ENCODE measurements at regions not wholly inside any gene's neighbourhood (a gene's known extent, or its start where the extent isn't known, plus 50 kb on each side); places are given as distances from the start of the nearest gene placed in this dataset.
"Not testable (repeated sequence)": the region's sequence is repeated elsewhere in the genome, so short reads cannot be mapped to it uniquely, and the experiment has no call there.

DNA sequence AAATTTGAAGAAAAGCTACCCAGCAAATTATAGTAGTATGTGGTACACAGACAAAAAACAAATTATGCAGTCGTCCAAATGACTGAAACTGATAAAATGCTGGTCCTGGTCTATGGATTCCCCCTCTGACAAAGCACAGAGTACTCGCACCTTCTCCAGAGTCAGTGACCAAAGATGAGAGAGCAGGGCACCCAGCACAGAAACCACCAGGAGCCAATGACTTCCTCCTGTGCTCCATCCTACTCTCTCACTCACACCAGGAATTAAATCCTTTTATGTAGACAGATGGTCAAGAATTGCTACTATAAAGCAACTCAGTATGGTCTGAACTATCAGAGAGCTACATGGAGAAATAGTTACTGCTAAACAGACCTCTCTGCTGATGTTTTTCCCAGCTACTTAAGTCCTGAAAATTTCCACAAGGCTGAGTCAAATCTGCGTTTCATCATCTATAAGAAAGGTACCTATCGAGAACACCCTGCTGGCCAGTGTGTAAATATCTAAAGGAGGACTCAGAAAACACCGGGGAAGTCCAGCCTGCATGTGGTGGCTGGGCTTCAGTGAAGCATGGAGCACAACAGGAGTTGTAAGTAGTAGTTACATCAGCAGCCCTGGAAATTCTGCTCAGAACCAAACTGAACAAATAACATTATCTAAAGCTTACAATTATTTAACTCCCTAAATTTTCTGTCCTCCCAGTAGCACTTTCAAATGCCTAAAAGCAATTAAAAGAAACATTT lies 84.5 kb upstream of the FBXO28 start:
- not testable (repeated sequence) for DNase-seq (ENCODE audit: low spot score)

DNA sequence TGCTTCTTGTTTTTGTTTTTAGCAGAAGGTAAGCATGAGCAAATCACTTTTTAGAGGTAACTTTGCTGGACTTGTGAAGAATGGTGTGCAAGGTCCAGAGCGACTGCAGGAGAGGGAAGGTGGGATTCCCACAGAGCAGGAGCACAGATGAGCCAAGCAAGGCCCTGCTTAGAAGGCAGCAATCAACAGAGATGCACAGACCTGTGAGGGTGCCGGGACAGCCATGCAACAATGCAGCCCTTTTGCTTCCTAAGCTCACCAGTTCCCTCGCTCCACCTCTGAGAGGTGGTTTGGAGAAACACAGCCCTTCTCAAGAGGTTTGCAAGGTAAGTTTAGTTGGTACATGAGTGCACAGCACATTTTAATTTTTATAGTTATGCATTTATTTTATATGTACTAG lies 85.1 kb upstream of the FBXO28 start:
- DNase-seq (ENCODE audit: low spot score) = not testable (repeated sequence)

DNA sequence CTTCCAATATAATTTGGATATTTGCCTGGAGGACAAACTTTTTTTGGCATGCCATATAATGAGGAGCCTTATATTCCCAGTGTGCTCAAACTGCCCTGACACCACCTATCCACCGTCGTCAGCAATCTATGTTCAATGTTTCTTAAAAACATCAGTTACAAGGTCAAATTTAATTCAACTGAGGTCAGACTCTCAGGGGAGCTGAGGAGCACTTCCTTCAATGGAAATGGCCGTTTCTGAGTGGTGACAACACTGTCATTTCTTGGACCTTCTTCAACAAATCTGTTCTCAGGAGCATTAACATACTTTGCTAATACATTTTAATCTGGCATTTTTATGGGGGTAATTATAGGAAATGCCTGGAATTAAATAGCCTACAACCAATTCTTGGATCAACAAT lies 90.8 kb upstream of the FBXO28 start:
- not testable (repeated sequence) for DNase-seq (ENCODE audit: low spot score)

DNA sequence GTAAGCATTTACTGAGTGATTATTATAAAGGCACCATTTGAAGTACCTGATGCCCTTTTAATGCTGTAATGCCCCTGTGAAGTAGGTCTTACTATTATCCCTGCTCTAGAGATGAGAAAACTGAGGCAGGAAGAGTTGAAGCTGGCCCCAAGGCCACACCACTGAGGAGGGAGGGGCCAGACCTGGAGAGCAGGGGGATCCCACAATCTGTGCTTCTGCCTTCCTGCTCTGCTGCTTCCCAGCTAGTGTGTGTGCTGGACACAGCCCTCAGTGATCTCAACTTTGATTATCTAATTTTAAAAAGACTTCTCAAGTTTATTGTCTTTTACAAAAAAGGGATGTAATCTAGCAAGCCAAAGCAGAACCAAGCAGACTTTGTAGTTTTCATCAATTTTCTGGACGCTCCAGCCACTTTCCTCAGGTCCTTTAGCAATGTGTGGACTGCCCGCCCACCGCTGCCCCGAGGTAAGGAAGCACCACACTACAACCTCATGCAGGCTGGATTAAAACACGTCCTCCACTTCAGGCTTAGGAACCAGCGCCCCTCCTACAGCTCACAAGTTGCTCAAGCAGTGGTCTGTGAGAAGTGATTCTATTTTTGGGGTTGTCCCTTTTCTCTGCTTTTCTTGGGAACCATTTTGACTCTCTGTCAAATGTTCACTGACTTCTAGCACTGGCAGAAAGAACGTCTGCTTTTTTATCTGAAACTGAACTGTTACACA lies 91.5 kb upstream of the FBXO28 start:
- not testable (repeated sequence) for DNase-seq (ENCODE audit: low spot score)

DNA sequence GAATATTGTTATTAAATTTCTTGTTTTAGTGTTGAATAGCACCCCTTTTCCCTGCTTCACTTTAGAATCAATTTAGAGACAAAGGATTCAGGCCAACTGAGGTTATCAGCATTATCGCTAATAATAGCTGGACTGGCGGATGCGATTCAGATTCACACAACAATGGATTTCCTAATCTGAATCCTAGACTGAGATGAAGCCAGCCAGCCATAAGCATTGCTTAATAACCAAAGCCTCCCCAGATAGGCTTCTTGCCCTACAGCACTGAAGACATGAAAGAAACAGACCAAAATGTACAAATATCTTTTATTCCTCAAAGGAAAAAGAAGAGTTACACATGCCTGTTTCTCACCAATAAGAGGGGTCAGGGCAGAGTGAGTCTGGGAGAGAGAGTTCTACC lies 94.0 kb upstream of the FBXO28 start:
- DNase-seq (ENCODE audit: low spot score) = not testable (repeated sequence)

DNA sequence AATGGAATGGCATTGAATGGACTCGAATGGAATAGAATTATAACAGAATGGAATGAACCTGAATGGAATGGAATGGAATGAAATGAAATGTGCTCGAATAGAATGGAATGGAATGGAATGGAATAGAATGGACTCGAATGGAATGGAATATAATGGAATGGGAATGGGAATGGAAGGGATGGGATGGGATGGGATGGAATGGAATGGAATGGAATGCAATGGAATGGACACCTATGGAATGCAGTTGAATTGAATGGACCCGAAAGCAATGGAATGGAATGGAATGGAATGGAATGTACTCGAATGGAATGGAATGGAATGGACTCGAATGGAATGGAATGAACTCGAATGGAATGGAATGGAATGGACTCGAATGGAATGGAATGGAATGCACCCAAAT lies 98.1 kb upstream of the FBXO28 start:
- not testable (repeated sequence) for DNase-seq (ENCODE audit: low spot score)

DNA sequence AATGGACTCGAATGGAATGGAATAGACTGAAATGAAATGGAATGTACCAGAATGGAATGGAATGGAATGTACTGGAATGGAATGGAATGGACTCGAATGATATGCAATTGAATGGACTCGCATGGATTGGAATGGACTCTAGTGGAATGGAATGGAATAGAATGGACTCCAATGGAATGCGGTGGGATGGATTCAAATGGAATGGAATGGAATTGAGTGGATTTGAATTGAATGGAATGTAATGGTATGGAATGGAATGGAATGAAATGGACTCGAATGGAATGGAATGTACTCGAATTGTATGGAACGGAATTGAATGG lies 99.6 kb upstream of the FBXO28 start:
- no peak for DNase-seq (ENCODE audit: low spot score)

DNA sequence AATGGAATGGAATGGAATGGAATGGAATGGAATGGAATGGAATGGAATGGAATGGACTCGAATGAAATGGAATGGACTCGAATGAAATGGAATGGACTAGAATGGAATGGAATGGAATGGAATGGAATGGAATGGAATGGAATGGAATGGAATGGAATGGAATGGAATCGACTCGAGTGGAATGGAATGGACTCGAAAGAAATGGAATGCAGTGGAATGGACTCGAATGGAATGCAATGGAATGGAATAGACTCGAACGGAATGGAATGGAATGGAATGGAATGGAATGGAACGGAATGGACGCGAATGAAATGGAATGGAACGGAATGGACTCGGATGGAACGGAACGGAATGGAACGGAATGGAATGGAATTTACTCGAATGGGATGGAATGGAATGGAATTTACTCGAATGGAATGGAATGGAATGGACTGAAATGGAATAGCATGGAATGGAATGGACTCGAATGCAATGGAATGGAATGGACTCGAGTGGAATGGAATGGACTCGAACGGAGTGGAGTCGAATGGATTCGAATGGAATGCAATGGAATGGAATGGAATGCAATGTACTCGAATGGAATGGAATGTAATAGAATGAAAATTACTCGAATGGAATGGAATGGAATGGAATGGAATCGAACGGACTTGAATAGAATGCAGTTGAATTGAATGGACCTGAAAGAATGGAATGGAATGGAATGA lies 100.1 kb upstream of the FBXO28 start:
- DNase-seq (ENCODE audit: low spot score) = not testable (repeated sequence)

DNA sequence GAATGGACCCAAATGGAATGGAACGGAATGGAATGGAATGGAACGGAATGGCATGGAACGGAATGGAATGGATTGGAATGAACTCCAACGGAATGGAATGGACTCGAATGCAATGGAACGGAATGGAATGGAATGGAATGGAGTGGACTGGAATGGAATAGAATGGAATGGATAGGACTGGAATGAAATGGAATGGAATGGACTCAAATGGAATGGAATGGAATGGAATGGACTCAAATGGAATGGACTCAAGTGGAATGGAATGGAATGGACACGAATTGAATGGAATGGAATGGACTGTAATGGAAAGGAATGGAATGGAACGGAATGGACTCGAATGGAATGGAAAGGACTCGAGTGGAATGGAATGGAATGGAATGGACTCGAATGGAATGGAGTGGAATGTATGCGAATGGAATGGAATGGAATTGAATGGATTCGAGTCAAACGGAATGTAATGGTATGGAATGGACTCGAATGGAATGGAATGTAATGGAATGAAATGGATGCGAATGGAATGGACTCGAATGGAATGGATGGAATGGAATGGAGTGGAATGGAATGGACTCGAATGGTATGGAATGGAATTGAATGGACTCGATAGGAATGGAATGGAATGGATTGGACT lies 101.0 kb upstream of the FBXO28 start:
- DNase-seq (ENCODE audit: low spot score) = not testable (repeated sequence)

DNA sequence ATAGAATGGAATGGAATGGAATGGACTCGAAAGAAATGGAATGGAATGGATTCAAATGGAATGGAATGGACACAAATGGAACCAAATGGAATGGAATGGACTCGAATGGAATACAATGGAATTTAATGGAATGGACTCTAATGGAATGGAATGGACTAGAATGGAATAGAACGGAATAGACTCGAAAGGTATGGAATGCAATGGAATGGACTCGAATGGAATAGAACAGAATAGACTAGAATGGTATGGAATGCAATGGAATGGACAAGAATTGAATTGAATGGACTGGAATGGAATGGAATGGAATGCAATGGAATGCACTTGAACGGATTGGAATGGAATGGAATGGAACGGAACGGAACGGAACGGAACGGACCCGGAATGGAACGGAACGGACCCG lies 101.7 kb upstream of the FBXO28 start:
- not testable (repeated sequence) for DNase-seq (ENCODE audit: low spot score)

DNA sequence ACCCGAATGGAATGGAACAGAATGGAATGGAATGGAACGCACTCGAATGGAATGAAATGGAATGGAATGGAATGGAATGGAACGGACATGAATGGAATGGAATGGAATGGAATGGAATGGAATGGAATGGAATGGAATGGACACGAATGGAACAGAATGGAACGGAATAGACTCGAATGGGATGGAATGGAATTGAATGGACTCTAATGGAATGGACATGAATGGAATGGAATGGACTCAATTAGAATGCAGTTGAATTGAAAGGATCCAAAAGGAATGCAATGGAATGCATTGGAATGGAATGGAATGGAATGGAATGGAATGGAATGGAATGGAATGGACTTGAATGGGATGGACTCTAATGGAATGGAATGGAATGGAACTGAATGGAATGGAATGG lies 102.2 kb upstream of the FBXO28 start:
- not testable (repeated sequence) for DNase-seq (ENCODE audit: low spot score)

DNA sequence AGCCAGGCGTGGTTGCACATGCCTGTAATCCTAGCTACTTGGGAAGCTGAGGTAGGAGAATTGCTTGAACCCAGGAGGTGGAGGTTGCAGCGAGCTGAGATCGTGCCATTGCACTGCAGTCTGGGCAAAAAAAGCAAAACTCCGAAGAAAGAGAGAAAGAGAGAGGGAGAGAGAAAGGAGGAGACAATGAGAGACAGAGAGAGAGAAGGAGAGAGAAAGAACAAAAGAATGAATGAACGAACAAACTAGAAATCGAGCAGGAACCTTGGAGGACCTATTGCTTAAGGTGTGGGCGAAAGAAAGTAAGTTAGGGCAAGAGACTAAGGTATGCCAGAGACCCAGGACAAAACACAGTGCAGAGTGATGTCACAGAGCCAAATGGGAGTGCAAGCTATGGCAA lies 102.8 kb upstream of the FBXO28 start:
- DNase-seq (ENCODE audit: low spot score) = not testable (repeated sequence)

DNA sequence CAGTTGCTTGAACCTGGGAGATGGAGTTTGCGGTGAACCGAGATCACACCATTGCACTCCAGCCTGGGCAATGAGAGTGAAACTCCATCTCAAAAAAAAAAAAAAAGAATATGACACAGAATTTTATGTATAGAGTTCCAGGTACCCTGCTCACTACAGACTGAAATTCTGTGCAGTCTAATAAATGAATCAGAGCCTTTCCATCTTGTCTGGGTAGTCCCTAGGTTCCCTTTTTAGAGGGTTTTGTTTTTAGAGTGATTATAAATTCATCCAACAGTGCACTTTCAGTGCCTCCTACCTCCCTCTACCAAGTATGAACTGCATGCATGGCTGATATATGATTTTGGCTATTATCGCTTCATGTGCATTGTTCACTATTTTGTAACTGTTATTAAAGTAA lies 107.9 kb upstream of the FBXO28 start:
- not testable (repeated sequence) for DNase-seq (ENCODE audit: low spot score)

DNA sequence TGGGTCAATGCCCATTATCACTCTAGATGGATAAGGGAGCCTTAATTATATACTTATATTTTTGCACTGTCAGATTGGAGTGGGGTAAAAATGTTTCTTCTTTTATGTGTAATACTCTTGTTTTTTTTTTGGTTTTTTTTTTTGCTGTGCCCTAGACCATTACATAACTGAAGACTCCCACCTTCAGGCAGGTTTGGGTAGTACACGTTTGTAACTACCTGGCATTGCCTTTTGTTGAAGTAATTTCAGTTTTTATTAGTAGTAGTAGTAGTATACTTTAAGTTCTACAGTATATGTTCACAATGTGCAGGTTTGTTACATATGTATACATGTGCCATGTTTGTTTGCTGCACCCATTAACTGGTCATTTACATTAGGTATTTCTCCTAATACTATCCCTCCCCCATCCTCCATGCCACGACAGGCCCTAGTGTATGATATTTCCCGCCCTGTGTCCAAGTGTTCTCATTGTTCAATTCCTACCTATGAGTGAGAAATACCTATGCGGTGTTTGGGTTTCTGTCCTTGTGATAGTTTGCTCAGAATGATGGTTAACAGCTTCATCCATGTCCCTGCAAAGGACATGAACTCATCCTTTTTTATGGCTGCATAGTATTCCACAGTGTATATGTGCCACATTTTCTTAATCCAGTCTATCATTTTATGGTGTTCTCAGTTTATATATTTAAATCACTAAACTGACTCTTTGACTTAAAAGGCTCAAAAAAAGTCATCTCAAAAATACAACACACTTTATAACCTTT lies 109.2 kb upstream of the FBXO28 start:
- not testable (repeated sequence) for DNase-seq (ENCODE audit: low spot score)

DNA sequence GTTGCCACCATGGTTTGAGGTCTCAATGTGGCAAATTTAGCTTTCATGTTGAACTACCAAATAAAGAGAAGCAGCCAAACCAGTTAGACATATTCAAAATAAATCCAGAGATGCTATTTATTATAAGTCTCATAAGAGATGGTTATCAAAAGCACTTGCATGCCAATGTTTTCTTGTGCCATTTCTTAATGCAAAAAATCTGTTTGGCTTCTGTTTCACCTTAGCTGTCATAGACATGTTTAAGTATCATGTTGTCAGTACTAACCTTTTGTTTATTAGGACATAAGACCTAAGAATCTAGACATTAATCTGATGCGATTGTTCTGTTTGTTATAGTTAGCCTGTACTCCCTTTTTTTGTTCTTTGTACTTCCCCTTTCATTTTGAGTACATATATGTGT lies 110.0 kb upstream of the FBXO28 start:
- not testable (repeated sequence) for DNase-seq (ENCODE audit: low spot score)

DNA sequence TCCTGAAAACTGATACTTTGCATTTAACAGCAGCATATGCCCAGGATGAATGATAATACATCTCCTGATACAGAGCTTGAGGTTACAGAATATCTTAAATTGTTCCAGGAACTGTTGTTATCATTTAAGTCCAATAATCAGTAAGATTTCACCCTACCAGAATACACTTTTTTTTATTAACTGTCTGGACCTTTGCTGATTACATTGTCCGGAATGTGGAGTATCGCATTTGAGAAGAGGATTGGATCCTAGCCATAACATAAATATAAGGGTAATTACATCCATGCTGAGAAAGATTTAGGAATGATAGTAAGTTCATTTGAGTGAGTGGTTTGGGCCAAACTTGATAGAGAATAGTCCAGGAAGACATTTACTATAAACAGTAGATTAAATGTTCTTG lies 112.2 kb upstream of the FBXO28 start:
- not testable (repeated sequence) for DNase-seq (ENCODE audit: low spot score)

DNA sequence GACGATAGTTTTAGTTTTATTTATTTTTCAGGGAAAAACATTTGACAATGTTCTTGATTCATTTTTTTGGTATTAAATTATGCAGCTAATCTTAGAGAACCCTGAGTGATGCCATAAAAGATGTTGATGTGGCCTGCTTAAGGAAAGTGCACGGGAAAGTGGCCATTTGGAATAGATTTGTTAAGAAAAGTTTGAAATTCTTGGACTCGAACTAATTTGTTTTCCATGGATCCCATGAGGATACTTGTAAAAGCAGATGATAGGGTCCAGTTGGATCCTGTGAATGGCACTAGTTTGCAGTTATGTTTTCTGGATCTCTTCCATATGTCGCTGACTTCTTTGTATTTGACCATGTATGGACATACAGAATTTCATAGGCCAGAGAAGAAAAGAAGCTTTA lies 114.2 kb upstream of the FBXO28 start:
- not testable (repeated sequence) for DNase-seq (ENCODE audit: low spot score)

DNA sequence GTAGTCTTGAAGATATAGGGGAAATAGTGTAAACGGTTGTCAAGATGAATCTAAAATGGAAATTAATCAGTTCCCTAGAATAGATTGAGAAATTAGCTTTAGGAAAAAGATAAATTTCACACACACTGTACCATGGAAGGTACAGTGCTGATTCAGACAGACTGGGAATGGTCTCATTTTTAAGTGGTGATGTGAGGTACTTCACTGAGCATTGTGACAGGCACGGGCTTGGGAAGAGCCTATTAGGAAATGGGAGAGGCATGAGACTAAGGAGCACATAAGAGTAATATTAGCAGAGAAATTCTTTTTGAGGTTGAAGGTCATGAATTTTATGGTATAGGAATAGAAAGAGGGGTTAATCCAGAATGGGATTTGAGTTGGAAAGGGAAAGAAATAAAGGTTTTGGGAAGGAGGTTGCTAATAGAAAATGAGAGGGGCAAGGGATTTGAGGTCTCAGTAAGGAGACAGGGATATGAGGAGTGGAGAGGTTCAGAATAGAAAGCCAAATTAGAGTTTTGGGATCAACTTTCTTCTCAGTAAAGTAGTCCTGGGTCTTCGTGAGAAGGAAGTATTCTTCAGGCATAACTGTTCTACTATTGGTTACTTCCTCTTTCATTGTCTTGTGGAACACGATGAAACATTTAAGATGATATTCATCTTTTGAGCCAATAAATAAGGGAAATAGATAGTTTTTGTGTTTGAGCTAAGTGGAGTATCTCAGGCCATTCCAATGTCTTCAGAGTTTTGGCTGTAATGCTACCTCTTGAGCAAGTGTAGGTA lies 115.0 kb upstream of the FBXO28 start:
- peak; percentile 11 for DNase-seq (ENCODE audit: low spot score)

DNA sequence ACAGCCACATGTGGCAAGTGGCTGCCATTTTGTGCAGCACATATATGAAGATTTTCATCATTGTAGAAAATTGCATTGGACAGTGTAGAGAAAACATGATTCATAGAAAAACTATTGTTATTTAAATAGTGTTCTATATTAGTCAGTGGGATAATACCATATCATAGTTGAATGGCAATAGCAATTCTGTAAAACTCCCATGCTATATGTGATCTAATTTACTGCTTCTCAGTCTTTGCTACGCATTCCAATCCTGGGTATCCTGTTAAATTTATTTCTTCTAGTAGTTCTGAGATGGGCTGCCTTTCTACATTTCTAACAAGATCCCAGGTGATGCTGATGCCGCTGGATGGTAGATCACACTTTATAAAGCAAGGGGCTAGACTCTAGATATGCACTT lies 117.5 kb upstream of the FBXO28 start:
- not testable (repeated sequence) for DNase-seq (ENCODE audit: low spot score)

DNA sequence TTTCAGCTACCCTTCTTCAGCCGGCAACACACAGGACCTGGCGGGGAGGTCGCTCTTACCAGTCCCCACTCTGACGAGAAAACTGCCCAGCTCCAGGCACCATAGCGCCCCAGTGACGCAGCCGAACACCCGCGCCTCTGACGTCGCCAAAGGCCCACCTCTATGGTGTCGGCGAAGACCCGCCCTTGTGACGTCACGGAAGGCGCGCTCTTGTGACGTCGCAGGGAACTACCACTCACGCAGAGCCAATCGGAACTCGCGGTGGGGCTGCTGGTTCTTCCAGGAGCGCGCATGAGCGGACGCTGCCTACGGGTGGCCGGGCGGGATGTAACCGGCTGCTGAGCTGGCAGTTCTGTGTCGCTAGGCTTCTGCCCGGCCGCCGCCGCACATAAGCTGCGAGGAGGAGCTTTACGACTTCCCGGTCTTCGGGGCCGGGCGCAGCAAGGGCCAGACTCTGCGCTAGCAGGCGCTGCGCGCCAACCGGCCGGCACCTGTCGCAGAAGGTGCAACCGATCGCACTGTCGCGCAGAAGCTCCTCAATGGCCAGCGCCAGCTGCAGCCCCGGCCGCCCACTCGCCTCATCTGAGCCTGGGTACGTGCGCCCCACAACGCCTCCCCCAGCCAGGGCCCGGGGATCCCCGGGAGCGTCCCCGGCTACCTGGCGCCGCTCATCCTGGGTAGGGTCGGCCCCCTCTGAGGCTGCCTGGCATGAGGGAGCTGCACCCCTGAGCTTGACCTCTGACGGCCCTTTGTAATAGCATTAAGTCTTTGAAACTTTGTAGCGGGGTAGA lies 121.3 kb upstream of the FBXO28 start:
- DNase-seq (ENCODE audit: low spot score) = peak; percentile 98
